K562 (cell line): ENCODE measurements at regions not wholly inside any gene's neighbourhood (a gene's known extent, or its start where the extent isn't known, plus 50 kb on each side); places are given as distances from the start of the nearest gene placed in this dataset.

ENCODE experiments used
- BDP1 ChIP-seq: IDR thresholded peaks from 3 replicates; pipeline ENCODE4 v1.6.1; 2011; ENCODE audit not compliant: insufficient read length, insufficient read depth
- CTCF ChIP-seq, 3 experiments: IDR thresholded peaks in 2 of 3; conservative IDR thresholded peaks in 1 of 3; 2 replicates each; pipeline ENCODE4 v1.5.1; 2011 to 2012; ENCODE audit warnings: low read length in 3 of 3, mild to moderate bottlenecking in 3 of 3, control low read depth in 2 of 3, improper control_type of control experiment in 1 of 3, inconsistent platforms in 1 of 3, low read depth in 1 of 3, mixed read lengths in 1 of 3, moderate library complexity in 1 of 3; ENCODE audit not compliant: insufficient read depth in 2 of 3
- DACH1 ChIP-seq: fragments of 450-650 bp; IDR thresholded peaks from 2 replicates; pipeline ENCODE4 v1.6.1; 2018; ENCODE audit not compliant: partially characterized antibody
- GTF3C2 ChIP-seq: IDR thresholded peaks from 3 replicates; pipeline ENCODE4 v1.6.1; 2011; ENCODE audit warnings: borderline replicate concordance, mild to moderate bottlenecking, moderate library complexity; ENCODE audit not compliant: insufficient read length; ENCODE audit errors: extremely low read depth
- POLR2A ChIP-seq: fragments of 450-650 bp; conservative IDR thresholded peaks from 2 replicates; pipeline ENCODE4 v1.6.1; 2016
- RBM17 ChIP-seq: fragments of 200-400 bp; formaldehyde crosslinking; IDR thresholded peaks from 2 replicates; pipeline ENCODE4 v1.6.1; 2017; ENCODE audit warnings: low read depth, mild to moderate bottlenecking, low read length, borderline replicate concordance
- TCF7L2 ChIP-seq: fragments of 150-350 bp; IDR thresholded peaks from 2 replicates; pipeline ENCODE4 v1.6.1; 2016; ENCODE audit warnings: low read depth, mild to moderate bottlenecking, low read length, moderate library complexity
- XRCC5 ChIP-seq: fragments of 200-400 bp; formaldehyde crosslinking; IDR thresholded peaks from 2 replicates; pipeline ENCODE4 v1.6.1; 2017; ENCODE audit warnings: low read depth, mild to moderate bottlenecking, low read length

GRCh38 chr1:29529677-29530278, 293.5 kb downstream of the PTPRU start:
- TF ChIP-seq DACH1, result no peak
- no peak for TF ChIP-seq RBM17
- TF ChIP-seq TCF7L2, result no peak
- no peak for TF ChIP-seq XRCC5
- no peak for TF ChIP-seq POLR2A
- TF ChIP-seq GTF3C2, result no peak
- no peak for TF ChIP-seq CTCF (IDR thresholded peaks at IDR 0.05 in 2 of 3, conservative IDR thresholded peaks at IDR 0.05 in 1 of 3; ENCODE audit: insufficient read depth in 2 of 3, low read depth in 1 of 3, low read length in 3 of 3)
- no peak for TF ChIP-seq BDP1
